ENCODE measurements at regions not wholly inside any gene's neighbourhood (a gene's known extent, or its start where the extent isn't known, plus 50 kb on each side); places are given as distances from the start of the nearest gene placed in this dataset.

- TF ChIP-seq, protein P1, sequence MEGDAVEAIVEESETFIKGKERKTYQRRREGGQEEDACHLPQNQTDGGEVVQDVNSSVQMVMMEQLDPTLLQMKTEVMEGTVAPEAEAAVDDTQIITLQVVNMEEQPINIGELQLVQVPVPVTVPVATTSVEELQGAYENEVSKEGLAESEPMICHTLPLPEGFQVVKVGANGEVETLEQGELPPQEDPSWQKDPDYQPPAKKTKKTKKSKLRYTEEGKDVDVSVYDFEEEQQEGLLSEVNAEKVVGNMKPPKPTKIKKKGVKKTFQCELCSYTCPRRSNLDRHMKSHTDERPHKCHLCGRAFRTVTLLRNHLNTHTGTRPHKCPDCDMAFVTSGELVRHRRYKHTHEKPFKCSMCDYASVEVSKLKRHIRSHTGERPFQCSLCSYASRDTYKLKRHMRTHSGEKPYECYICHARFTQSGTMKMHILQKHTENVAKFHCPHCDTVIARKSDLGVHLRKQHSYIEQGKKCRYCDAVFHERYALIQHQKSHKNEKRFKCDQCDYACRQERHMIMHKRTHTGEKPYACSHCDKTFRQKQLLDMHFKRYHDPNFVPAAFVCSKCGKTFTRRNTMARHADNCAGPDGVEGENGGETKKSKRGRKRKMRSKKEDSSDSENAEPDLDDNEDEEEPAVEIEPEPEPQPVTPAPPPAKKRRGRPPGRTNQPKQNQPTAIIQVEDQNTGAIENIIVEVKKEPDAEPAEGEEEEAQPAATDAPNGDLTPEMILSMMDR (IDR thresholded peaks at IDR 0.05): no peak
- TF ChIP-seq POLR2A (IDR thresholded peaks at IDR 0.05): no peak
Observed at GRCh38 chr7:113404245-113404644, 285.9 kb upstream of the SMIM30 start.

Data from transverse colon (tissue), 3 donors.